Renal cortex interstitium (tissue), 11 donors: ENCODE measurements at regions not wholly inside any gene's neighbourhood (a gene's known extent, or its start where the extent isn't known, plus 50 kb on each side); places are given as distances from the start of the nearest gene placed in this dataset.

ENCODE experiments used
- DNase-seq, 11 donors: peaks; one replicate each; pipeline ENCODE4 v3.0.0-alpha.2; 2013; ENCODE audit warnings: low read depth in 9 of 11, low spot score in 4 of 11; ENCODE audit errors: extremely low read depth in 1 of 11

DNA sequence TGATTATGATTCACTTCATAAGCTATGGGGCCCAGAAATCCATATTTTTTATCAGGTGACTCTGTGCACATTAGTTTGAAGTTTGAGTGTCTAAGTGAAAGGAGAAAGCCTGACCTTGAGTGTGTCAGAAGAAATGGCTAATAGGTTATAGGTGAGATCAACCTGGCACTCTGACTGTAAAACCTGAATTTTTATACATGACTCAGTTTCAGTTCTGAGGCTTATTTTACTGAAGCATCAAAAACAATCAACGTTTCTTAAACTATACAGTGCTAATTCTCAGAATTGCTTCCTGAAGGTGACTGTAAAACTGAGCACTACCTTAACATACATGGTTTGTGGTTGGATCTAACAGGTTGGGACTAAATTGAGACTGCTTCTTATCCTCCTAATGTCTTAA, 159.4 kb upstream of the AHR start:
- no peak for DNase-seq

GRCh38 chr7:17140406-17140805, 158.0 kb upstream of the AHR start:
- DNase-seq = no peak

- no peak for DNase-seq
Measured at GRCh38 chr7:17142831-17143541, 155.5 kb upstream of the AHR start.

DNA sequence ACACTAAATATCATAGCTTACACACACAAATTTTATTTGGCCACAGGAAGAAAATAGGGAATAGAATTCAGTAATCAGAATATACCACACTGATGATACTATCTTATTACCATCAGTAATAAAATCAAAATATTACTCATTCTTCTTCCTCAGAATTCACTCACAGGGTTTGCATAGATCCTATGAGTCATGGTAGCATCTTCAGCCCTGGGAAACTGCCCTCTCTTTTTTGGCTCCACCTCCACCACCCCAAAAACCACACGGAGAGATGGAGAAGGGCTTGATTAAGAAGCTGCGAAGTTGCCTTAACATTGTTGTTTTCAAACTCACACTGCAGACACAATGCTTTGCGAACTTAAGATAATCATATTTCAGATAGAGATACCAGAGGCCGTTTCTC, 154.1 kb upstream of the AHR start:
- DNase-seq = no peak

GRCh38 chr7:17146621-17147020, 151.8 kb upstream of the AHR start:
- peak in 1 of 11 donors; percentile 31 for DNase-seq

DNA sequence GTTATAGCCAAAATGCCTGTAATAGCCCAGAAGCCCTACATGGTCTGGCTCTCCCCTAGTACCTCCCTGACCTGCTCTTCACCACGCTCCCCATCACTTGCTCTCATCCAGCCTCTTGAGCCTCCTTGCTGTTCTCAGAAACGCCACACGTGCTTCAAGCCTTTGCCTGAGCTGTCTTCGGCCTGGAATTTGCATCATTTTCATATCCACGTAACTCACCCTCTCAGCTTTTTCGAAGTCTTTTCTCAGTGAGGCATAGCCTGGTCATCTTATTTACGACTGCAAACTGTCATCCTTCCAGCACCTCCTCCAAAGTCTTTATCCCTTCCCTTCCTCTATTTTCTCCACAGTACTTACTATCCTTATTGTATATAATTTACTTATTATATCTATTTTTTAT, 151.0 kb upstream of the AHR start:
- DNase-seq = no peak

DNA sequence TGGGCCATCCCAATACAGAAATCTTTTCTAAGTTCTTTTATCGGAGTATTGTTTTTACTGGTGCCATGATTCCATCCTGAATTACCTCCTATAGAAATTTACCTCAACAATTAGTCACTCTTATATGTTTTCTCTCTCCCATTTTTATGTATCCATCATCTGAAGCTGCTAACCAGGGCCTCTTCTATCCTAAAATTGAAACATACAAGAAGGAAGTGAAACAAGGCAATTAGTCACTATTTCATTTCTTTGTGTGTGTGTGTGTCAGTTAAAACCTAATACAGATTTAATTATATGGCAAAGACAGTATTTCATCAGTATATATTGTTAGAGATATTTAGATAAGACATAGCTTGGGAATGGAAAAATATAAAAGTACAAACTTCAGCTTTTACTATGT, 148.4 kb upstream of the AHR start:
- no peak for DNase-seq

DNA sequence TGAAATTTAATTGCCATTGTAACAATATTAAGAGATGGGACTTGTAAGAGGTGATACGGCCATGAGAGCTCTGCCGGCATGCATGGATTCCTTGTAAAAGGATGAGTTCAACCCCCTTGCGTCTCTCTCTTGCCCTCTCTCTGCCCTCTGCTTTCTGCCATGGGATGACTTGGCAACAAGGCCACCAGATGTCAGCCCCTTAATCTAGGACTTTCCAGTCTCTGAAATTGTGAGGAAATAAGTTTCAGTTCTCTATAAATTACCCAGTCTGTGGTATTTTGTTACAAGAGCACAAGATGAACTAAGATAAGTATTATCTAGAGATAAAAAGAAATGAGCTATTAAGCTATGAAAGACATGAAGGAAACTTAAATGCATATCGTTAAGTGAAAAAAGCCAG, 145.7 kb upstream of the AHR start:
- DNase-seq = no peak

GRCh38 chr7:17153536-17153935, 144.9 kb upstream of the AHR start:
- no peak for DNase-seq

DNA sequence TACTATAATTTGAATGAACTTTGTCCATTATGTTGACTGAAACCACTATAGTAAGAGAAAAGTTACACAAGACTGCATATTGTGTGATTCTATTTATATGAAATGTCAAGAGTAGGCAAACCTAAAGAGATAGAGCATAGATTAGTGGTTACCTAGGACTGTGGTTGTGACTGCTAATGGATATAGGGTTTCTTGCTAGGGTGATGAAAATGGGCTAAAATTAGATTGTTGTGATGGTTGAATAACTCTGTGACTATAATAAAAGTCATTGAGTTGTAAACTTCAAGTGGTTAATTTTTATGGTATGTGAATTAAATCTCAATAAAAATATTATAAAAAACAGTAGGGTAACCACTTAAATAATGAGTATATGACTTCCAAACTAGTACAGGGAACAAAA, 142.9 kb upstream of the AHR start:
- DNase-seq = no peak

- no peak for DNase-seq
Measured at GRCh38 chr7:17158261-17158660, 140.2 kb upstream of the AHR start.

- DNase-seq = no peak
Measured at GRCh38 chr7:17159500-17160037, 138.9 kb upstream of the AHR start.

DNA sequence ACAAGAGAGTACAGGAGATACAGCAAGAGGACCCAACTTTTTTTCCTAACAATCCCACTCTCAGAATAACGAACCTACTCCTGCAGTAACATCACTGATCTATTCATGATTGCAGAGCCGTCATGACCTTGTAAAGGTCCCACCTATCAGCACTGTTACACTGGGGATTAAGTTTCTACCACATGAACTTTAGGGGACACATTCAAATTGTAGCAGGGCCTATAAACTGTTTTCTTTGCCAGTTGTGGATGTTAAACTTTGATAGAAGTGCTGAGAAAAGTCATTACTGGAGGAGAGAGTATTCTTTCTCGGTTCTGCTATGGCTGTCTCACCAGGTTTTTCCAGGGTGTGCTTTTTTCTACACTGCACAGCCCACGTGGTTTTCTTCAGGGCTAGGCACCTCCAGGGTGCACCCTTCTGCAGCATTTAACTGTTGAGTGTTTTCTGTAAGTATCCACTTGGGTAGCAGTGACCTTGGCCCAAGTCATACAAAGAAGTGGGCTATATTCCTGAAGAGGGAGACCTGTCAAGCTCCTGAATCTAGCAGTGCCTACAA, 131.6 kb upstream of the AHR start:
- no peak for DNase-seq

DNA sequence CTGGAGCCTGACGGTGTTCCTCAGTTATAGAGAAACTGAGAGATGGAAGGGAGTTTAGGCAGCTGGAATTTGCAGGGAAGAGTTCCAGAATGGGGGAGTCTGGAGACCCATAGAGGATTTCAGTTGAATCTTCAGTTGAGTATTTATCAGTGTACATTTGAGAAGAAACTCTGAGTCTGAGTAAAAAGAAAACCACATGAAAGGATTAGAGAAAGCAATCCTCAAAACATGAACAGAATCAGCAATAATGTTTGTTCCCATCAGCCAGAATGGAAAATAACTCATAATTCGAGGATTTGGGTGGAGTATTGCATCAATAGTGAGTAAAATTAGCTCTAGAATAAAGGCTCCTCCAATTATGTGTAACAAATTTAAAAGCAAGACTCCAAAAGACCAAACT, 130.0 kb upstream of the AHR start:
- no peak for DNase-seq

GRCh38 chr7:17171427-17171826, 127.0 kb upstream of the AHR start:
- no peak for DNase-seq

GRCh38 chr7:17176371-17177032, 122.0 kb upstream of the AHR start:
- no peak for DNase-seq

DNA sequence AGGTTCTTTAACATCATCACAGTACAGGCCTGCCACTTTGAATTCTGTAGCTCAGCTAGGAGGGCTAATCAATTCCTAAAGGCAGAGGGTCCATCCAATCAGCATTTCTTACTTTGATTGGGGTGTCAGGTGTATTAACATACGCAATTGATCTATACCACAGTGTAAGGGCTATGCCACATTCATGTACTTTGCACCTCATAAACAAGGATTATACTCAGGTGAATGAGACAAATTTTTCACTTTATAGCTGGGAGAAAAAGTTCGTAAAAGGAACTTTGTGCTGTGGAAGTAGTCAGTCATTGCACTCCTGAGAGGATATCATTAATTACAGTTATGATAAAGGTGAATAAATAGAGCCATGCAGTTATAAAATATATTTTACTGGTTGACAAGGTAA, 119.9 kb upstream of the AHR start:
- no peak for DNase-seq

DNA sequence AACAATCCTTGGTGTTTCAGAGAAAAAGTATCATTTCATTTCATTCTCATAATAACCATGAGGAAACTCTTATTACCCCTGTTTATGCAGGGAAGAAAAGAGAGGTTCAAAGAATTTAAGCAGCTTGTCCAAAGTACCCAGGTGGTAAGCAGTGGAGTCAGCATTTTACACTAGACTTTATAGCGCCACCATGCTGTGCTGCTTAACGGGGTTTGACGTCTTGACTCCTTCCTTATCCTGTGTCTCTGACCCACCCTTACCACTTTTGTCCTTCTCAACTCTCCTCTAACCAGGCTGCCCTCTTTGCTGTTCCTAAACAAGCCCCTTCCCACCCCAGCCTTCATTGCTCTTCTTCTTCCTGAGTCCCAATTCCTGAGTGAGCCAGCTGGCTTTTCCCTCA, 117.0 kb upstream of the AHR start:
- no peak for DNase-seq

DNA sequence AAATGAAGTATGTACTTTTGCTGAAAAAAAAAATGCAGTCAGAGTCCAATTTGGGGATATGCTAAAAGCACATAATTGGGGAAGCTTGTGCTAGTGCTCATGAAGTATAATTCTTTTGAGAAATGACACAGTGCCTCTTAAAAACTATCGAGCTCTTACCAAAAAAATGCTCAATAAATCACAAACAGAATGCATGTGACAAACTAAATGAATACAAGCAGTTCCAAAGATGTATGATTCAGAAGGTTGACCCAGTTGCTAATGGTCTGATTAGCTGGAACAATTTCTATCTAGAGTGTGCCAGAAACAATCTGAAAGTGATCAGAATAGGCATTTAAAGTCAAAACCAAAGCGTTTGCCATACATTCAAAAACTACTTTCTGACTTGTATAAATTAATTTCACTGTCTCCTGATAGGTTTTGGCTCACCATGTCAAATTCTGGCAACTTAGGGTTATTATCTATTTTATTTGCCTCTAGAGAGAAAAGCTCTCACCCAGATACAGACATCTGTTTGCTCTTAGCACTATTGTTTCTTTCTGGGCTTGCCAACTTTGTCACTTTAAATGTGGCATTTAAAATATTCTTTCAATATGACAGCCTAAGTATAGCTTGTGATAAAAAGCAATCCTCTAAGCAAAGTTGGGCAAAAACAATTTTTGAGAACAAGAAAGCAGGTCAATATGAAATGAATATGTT, 114.7 kb upstream of the AHR start:
- DNase-seq = no peak
